NCI-H1105 treated with DMSO at 0.1 percent for 48 hours (cell line): ENCODE measurements at regions not wholly inside any gene's neighbourhood (a gene's known extent, or its start where the extent isn't known, plus 50 kb on each side); places are given as distances from the start of the nearest gene placed in this dataset.
"Not testable (repeated sequence)": the region's sequence is repeated elsewhere in the genome, so short reads cannot be mapped to it uniquely, and the experiment has no call there.

ENCODE experiments used
- DNase-seq: peaks from one replicate; lab custom pipeline; 2025; lab: John Stamatoyannopoulos, UW

- no peak for DNase-seq
Observed at GRCh38 chr22:49392841-49393510, 434.7 kb downstream of the BRD1 start.

- no peak for DNase-seq
Observed at GRCh38 chr22:49392247-49392646, 435.4 kb downstream of the BRD1 start.

- no peak for DNase-seq
Observed at GRCh38 chr22:49391436-49391835, 436.2 kb downstream of the BRD1 start.

- DNase-seq, result no peak
Observed at GRCh38 chr22:49390954-49391353, 436.7 kb downstream of the BRD1 start.

- DNase-seq, result not testable (repeated sequence)
Observed at GRCh38 chr22:49383909-49384308, 443.8 kb downstream of the BRD1 start.

GRCh38 chr22:49382451-49382735, 445.3 kb downstream of the BRD1 start:
- no peak for DNase-seq

- DNase-seq, result no peak
Observed at GRCh38 chr22:49381595-49382450, 445.9 kb downstream of the BRD1 start.

- DNase-seq, result no peak
Observed at GRCh38 chr22:49380828-49381114, 446.9 kb downstream of the BRD1 start.

- DNase-seq, result no peak
Observed at GRCh38 chr22:49380095-49380827, 447.4 kb downstream of the BRD1 start.

GRCh38 chr22:49377306-49377705, 450.4 kb downstream of the BRD1 start:
- DNase-seq, result no peak

- no peak for DNase-seq
Observed at GRCh38 chr22:49373801-49374226, 453.9 kb downstream of the BRD1 start.

GRCh38 chr22:49373289-49373666, 454.4 kb downstream of the BRD1 start:
- DNase-seq, result no peak

- DNase-seq, result no peak
Observed at GRCh38 chr22:49372530-49373288, 455.0 kb downstream of the BRD1 start.

- DNase-seq, result no peak
Observed at GRCh38 chr22:49372111-49372529, 455.6 kb downstream of the BRD1 start.

GRCh38 chr22:49371325-49372110, 456.2 kb downstream of the BRD1 start:
- no peak for DNase-seq

GRCh38 chr22:49370627-49371301, 456.9 kb downstream of the BRD1 start:
- DNase-seq, result no peak

GRCh38 chr22:49369726-49370626, 457.7 kb downstream of the BRD1 start:
- DNase-seq, result no peak

- no peak for DNase-seq
Observed at GRCh38 chr22:49368976-49369725, 458.5 kb downstream of the BRD1 start.
